ENCODE measurements at regions not wholly inside any gene's neighbourhood (a gene's known extent, or its start where the extent isn't known, plus 50 kb on each side); places are given as distances from the start of the nearest gene placed in this dataset.

DNA sequence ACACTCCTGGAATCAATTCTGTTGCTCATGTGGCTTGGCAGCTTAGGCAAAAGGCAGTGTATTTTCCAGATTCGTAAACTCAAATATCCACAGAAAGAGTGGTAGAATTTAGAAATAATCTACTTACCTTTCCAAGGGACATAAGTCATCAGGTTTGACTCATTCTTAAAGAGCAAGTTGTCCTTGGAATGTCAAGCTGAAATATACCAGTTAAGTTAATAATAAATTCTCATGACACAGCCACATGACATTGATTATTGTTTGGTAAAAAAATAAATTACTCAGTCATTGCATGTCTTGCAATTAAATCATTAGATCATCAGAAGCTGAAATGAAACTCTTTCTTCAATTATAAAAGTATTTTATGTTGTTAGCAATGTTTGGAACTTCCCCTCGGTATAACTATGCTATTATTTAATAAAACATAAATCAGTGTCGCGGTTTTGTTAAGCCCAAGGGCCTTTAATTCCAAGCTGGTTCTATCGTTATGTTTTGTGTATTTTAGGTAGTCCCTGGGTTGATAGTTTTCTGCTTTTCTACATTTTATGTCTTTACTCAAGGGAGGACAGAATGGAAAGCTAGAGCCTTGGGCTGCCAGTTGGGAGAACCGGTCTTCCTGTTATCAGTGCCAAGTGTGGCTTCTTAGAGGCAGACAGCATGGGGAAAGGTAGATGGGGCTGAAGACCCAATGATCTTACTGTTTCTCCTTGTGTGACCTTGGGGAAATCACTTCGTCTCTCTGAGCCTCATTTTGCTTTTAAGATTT is 79.3 kb upstream of the PRLR start:
- Mint-ChIP-seq H3K4me1 (no peaks in the 10 kb centered on the region), H3K9me3 (no peaks in the 10 kb centered on the region), H3K27ac (no peak overlapping the region), H3K36me3 (no peaks in the 10 kb centered on the region), H3K27me3 (peaks cover 7% of the 10 kb centered on the region), H3K4me3 (no peak overlapping the region)

DNA sequence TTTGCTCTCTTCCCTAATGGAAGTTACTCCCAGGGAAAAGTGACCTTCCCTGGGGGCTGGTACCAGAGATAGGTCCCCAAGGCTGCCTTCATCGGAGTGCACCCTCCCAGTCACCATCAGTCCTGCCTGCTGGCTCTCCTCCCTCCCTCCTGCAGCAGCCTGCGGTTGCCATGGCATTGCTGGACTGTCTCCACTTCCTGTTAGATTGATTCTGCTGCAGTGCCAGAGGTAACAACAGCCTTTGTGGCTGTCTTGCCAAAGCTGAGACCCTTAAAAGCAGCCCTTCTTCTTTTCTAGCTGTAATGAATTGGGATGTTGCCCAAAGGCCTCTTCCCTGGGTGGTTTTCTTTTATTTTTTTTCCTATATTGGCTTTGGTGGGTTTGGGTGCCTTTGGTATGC is 78.1 kb upstream of the PRLR start:
- Mint-ChIP-seq H3K4me3 (no peak overlapping the region), H3K9me3 (no peaks in the 10 kb centered on the region), H3K27ac (no peak overlapping the region), H3K27me3 (peaks cover 5% of the 10 kb centered on the region), H3K4me1 (no peaks in the 10 kb centered on the region), H3K36me3 (no peaks in the 10 kb centered on the region)

DNA sequence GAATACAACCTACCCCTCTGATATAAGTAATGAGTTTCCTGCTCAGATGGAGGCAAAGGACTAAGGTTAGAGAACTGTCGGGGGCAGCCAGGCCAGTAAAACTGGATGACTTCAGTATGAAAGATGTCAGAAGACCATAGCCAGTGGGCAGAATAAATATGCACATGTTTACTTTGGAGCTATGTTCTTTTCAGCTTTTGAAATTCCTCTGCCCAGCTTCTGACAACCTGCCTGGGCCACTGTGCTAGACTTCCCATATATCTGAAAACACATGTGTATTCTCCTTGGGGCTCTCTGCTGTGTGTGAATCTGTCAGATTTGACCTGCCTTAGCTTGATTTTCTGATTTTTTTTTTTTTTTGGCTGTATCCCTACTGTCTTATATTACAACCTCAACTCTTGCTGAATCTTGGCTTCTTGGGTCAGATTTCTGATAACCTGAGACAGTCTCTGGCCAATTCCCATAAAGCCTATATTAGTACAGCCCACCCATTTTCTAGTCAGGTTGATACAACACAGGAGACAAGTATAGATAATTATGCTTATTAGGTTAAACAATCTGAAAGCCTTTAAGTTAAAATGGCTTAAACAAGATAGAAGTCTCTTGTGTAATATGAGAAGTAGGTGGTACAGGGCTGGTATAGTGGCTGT is 76.6 kb upstream of the PRLR start:
- Mint-ChIP-seq H3K4me1 (no peaks in the 10 kb centered on the region), H3K27ac (no peak overlapping the region), H3K4me3 (no peak overlapping the region), H3K9me3 (no peaks in the 10 kb centered on the region), H3K36me3 (no peaks in the 10 kb centered on the region), H3K27me3 (peaks cover 5% of the 10 kb centered on the region)

DNA sequence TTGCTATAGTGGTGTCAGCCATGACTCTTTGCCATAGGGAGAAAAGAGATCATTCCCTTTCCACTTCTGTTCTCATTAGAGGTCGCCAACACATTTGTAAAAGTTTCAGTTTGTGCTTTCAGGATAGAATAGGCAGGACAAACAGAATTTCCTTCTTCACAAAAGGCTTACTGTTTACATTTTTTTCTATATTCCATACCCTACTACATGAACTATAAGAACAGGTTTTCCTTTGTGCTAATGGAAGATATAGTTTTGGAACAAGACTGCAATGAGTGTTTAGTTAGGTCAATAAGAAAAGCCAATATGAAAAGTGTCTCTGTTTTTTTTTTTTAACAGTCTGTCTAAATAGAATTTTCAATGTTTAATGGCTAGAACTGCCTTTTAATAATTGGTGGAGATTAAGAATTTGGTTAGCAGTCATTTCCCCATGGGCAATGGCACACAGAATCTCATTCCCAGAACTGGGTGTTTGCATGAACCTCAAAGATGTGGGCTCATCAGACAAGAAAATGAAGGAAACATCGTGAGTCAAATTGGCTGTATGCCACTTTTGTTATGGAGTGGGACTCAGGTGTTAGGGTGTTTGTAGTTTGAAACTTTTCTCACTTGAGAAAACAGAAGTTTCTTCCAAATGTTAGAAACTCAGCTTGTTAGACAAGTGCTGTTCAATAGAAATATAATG is 75.2 kb upstream of the PRLR start:
- Mint-ChIP-seq H3K27ac (no peak overlapping the region), H3K4me3 (no peak overlapping the region), H3K9me3 (no peaks in the 10 kb centered on the region), H3K36me3 (no peaks in the 10 kb centered on the region), H3K27me3 (peaks cover 4% of the 10 kb centered on the region), H3K4me1 (no peaks in the 10 kb centered on the region)

DNA sequence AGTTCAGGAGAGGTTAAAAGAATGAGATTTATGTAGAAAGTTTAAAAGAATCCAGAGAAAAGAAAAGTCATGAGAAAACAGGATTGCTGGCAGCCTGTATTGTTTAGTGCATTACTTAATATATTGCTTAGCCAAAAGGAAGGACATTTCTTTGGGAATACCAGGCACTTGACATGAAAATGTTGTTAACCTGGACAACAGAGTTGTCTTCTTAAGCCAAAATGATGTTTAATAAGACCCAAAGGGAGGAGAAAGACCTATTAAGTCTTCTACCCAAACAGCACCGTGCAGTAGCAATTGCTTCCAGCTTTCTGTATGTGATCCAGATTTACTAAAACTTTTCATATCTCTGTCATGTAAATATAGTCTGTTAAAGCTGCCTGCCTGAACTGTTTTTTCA is 74.0 kb upstream of the PRLR start:
- no peak overlapping the region for H3K27ac Mint-ChIP-seq
- H3K27me3 Mint-ChIP-seq = peaks cover 9% of the 10 kb centered on the region
- no peaks in the 10 kb centered on the region for H3K4me1 Mint-ChIP-seq
- no peak overlapping the region for H3K4me3 Mint-ChIP-seq
- H3K36me3 Mint-ChIP-seq = no peaks in the 10 kb centered on the region
- H3K9me3 Mint-ChIP-seq = no peaks in the 10 kb centered on the region

DNA sequence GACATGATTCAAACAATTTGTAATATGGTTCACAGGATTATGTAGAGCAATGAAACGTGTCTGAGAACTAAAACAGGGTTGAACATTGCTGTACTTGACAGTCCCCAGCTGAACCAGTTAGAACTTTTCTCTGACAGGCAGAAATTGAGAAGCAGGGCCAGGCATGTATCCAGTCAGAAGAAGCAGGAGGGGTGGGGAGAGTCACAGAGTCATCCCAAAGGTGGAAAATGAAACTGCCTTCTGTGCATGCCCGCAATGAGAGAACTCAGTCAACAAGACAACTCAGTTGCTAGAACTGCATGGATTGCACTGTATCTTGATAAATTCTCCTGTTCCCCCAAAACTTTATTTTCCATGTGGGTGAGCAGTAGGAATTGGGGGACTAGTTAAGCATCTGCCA is 72.9 kb upstream of the PRLR start:
- no peaks in the 10 kb centered on the region for H3K9me3 Mint-ChIP-seq
- H3K4me3 Mint-ChIP-seq = no peak overlapping the region
- no peaks in the 10 kb centered on the region for H3K4me1 Mint-ChIP-seq
- H3K27ac Mint-ChIP-seq = no peak overlapping the region
- no peaks in the 10 kb centered on the region for H3K36me3 Mint-ChIP-seq
- peaks cover 9% of the 10 kb centered on the region for H3K27me3 Mint-ChIP-seq

DNA sequence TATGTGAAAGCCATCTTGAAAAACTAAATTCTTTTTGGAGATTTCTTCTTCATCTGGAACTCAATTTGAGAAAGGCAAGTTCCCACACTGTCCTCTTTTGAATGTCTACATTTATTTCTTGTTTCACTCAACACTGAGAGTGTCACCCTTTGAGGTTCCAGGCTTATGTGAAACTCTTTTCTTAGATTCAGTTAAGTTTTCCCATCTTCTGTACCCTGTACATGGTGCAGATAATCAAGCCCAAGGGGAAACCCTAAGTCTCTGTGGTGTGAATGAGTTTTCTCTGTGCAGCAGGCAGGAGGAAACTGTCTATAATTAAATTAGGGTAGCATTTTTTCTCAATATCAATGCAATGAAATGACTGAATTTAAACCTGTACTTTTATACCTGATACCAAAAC is 72.3 kb upstream of the PRLR start:
- peaks cover 12% of the 10 kb centered on the region for H3K27me3 Mint-ChIP-seq
- no peak overlapping the region for H3K4me3 Mint-ChIP-seq
- H3K27ac Mint-ChIP-seq = no peak overlapping the region
- H3K4me1 Mint-ChIP-seq = no peaks in the 10 kb centered on the region
- no peaks in the 10 kb centered on the region for H3K36me3 Mint-ChIP-seq
- no peaks in the 10 kb centered on the region for H3K9me3 Mint-ChIP-seq

DNA sequence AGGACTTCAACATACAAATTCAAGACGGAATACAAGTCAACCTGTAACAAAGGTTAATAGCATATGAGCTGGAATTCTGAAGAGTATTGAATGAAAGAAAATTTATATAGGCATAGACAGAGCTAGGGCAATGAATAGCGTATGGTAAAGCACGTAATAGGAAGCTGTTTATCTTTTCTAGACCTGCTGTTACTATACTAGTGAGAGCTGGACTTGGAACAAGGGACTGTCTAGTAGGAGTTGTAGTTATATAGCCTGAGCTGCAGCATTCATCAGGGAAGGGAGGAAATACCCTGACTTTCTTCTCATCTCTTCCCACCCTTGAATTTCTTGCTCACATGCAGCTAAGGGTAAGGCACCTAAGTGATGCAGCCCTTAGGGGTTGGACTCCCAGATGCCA is 67.5 kb upstream of the PRLR start:
- Mint-ChIP-seq H3K27me3 (peaks cover 12% of the 10 kb centered on the region), H3K4me3 (no peak overlapping the region), H3K27ac (no peak overlapping the region), H3K9me3 (peaks cover 8% of the 10 kb centered on the region), H3K4me1 (no peaks in the 10 kb centered on the region), H3K36me3 (no peaks in the 10 kb centered on the region)

DNA sequence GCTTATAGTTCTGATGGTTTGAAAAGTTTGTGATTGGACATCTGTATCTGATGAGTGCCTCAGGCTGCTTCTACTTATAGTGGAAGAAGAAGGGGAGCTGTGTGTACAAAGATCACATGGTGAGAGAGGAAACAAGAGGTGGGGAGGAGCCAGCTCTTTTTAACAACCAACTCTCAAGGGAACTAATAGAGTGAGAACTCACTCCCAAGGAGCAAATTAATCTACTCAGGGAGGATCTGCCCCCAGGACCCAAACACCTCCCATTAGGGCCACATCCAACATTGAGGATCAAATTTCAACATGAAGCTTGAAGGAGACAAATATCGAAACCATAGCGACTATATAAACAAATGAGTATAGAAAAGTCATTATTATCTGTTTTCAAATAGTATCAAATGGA is 64.7 kb upstream of the PRLR start:
- no peaks in the 10 kb centered on the region for H3K4me1 Mint-ChIP-seq

DNA sequence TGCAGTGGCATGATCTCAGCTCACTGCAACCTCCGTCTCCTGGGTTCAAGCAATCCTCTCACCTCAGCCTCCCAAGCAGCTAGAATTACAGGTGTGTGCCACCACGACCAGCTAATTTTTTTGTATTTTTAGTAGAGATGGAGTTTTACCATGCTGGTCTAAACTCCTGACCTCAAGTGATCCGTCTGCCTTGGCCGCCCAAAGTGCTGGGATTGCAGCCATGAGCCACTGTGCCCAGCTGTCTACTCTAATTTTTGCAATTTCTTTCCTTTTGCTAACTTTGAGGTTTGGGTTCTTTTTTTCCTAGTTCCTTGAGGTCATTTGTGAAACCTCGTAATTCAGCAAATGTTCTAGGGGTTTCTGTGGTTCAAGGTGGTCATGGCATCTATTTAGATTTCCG is 63.7 kb upstream of the PRLR start:
- H3K4me1 Mint-ChIP-seq = no peaks in the 10 kb centered on the region
- no peak overlapping the region for H3K27ac Mint-ChIP-seq
- peaks cover 14% of the 10 kb centered on the region for H3K9me3 Mint-ChIP-seq
- H3K4me3 Mint-ChIP-seq = no peak overlapping the region
- H3K36me3 Mint-ChIP-seq = no peaks in the 10 kb centered on the region
- H3K27me3 Mint-ChIP-seq = peaks cover 5% of the 10 kb centered on the region

More for the DNA sequence above, 64.7 kb upstream of the PRLR start:
- H3K9me3 Mint-ChIP-seq = peaks cover 10% of the 10 kb centered on the region
- no peak overlapping the region for H3K27ac Mint-ChIP-seq
- H3K36me3 Mint-ChIP-seq = no peaks in the 10 kb centered on the region
- H3K27me3 Mint-ChIP-seq = peaks cover 8% of the 10 kb centered on the region
- H3K4me3 Mint-ChIP-seq = no peak overlapping the region

DNA sequence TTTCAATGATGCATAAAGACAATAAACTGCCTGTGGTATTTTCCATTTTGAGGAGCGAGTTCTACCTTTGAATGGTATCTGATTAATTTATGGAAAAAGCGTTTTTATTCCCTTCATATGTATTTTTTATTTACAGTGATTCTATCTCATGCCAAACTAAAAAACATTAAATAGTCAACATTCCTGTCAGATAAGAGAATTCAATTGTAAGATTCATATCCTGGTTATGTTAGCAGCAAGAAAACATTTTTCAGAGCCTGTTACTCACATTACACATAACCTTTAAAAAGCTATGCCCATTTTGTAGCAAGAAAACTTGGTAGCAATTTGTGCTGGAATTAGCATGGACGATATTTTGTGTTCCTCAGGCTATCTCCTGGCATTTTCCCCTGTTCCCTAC is 55.1 kb upstream of the PRLR start:
- Mint-ChIP-seq H3K4me1 (no peaks in the 10 kb centered on the region), H3K27ac (no peak overlapping the region), H3K9me3 (peaks cover 15% of the 10 kb centered on the region), H3K27me3 (no peaks in the 10 kb centered on the region), H3K36me3 (no peaks in the 10 kb centered on the region), H3K4me3 (no peak overlapping the region)

DNA sequence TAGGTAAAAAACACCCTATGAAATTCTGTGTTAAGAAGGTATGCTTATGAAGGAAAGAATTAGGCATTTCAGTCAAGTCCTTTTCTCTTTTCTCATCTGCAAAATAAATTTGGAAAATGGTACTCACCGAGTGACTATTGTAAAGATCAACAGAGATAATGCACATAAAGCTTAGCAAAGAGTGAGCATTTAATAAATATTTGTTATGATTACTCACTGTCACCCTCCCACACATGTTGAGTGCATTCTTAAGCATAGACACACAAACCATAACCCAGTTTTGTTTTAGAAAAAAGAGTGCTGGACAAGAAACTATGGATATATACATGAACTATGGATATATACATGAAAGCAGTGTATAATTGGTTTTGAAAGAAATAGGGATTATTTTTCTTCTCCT is 54.7 kb upstream of the PRLR start:
- H3K27me3 Mint-ChIP-seq = no peaks in the 10 kb centered on the region
- no peak overlapping the region for H3K4me3 Mint-ChIP-seq
- H3K36me3 Mint-ChIP-seq = no peaks in the 10 kb centered on the region
- H3K9me3 Mint-ChIP-seq = peaks cover 15% of the 10 kb centered on the region
- no peaks in the 10 kb centered on the region for H3K4me1 Mint-ChIP-seq
- H3K27ac Mint-ChIP-seq = no peak overlapping the region

DNA sequence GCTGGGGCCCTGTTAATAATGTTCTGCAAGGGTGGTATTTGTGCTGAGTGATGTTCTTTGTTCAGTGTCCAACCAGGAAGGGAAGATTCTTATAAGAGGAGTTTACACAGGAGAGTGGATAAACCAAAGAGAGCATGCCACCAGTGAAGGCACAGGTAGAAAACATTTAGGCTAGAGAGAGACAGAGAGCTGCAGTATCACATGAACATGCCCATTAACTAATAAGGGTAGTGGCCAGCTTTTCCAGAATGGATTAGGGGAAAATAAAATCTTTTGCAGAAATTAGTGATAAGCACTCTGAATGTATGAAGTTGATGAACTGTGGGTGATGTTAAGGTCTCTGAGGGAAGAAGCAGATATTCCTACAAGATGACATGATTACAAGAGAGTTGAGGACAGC is 54.1 kb upstream of the PRLR start:
- Mint-ChIP-seq H3K36me3 (no peaks in the 10 kb centered on the region), H3K4me1 (no peaks in the 10 kb centered on the region), H3K4me3 (no peak overlapping the region), H3K27ac (no peak overlapping the region), H3K27me3 (peaks cover under 1% of the 10 kb centered on the region), H3K9me3 (peaks cover 13% of the 10 kb centered on the region)

DNA sequence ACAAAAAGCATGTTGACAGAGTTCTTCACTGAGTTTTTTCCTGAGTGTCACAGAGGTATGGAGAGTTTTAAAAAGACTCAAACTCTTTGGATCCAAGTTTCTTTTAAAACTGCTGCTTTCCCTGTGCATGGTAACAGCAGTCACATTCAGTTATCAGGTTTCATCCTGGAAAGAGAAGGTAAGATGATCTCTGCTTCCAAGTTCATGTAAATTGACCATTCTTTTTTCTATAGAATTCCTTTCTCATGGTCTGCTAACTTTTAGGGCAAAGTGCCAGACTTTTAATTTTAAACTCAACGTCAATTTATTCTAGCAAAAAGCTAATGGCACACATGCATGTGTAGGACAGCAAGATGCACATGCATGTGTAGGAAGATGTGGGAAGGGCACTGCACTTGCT is 52.5 kb upstream of the PRLR start:
- Mint-ChIP-seq H3K4me1 (no peaks in the 10 kb centered on the region), H3K27me3 (peaks cover 8% of the 10 kb centered on the region), H3K36me3 (no peaks in the 10 kb centered on the region), H3K4me3 (no peak overlapping the region), H3K9me3 (peaks cover 13% of the 10 kb centered on the region), H3K27ac (no peak overlapping the region)

DNA sequence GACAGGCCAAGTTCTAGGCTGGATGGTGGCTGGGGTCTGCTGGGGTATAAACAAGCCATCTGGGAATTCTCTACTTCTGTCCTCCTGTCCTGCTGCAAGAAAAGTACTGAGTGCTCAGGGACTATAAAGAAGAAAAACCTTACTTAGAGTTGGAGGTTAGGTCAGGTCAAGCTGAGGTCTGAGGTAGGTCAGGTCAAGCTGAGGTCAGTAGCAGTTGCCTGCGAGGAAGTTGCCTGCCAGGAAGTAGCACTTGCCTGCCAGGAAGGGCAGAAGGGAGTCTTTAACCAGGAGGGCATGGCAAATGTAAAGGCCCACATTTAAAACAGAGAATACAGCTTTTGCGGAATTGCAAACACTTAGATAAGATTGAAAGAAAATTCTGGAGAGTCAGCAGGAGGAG is 51.3 kb upstream of the PRLR start:
- Mint-ChIP-seq H3K4me1 (no peaks in the 10 kb centered on the region), H3K27ac (no peak overlapping the region), H3K9me3 (peaks cover 13% of the 10 kb centered on the region), H3K4me3 (no peak overlapping the region), H3K36me3 (no peaks in the 10 kb centered on the region), H3K27me3 (peaks cover 8% of the 10 kb centered on the region)
